NCI-H1092 (cell line): ENCODE measurements at regions not wholly inside any gene's neighbourhood (a gene's known extent, or its start where the extent isn't known, plus 50 kb on each side); places are given as distances from the start of the nearest gene placed in this dataset.
A peak's percentile ranks its signal among the peaks of the same experiment; 100 is the strongest.
"Not testable (repeated sequence)": the region's sequence is repeated elsewhere in the genome, so short reads cannot be mapped to it uniquely, and the experiment has no call there.

Source experiments
- DNase-seq: peaks from one replicate; lab custom pipeline; 2025; lab: John Stamatoyannopoulos, UW

- DNase-seq = not testable (repeated sequence)
Measured at GRCh38 chr21:9836547-9836946, 684.8 kb upstream of the TPTE start.

DNA sequence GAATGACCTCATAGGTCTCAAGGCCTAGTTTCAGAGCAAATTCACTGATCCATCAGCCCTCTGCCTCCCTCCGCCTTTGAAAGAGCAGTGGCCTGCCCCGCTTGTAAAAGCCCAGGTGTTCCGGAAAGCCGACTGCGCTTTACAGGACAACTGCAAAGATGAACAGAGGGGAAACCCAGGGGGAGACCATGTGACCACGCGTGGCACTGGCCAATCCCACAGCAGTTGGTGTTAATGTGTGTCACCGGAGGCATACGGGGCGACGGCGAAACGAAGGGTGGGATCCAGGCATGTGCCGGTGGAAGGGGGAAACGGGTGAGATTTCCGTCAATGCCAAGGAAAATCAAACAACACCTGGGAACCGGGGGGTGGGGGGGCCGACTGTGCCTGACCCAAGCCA lies 684.4 kb upstream of the TPTE start:
- not testable (repeated sequence) for DNase-seq

DNA sequence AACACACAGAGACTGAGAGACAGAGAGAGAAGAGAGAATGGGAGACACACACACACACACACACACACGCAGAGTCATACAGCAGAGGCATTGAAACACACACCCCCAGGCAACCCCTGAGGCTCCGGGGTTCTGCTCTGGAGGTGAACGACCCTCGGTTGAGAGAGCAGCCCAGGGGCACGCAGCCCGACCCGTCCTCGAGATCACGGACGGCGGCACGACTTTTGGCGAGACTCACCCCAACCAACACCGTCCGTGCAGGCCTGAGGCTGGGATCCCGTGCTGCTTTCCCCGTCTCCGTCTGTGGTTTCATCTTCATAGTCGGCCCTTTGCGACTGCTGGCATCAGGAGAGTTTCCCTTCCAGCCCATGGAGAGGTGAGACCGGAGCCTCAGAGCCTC lies 683.9 kb upstream of the TPTE start:
- not testable (repeated sequence) for DNase-seq

DNA sequence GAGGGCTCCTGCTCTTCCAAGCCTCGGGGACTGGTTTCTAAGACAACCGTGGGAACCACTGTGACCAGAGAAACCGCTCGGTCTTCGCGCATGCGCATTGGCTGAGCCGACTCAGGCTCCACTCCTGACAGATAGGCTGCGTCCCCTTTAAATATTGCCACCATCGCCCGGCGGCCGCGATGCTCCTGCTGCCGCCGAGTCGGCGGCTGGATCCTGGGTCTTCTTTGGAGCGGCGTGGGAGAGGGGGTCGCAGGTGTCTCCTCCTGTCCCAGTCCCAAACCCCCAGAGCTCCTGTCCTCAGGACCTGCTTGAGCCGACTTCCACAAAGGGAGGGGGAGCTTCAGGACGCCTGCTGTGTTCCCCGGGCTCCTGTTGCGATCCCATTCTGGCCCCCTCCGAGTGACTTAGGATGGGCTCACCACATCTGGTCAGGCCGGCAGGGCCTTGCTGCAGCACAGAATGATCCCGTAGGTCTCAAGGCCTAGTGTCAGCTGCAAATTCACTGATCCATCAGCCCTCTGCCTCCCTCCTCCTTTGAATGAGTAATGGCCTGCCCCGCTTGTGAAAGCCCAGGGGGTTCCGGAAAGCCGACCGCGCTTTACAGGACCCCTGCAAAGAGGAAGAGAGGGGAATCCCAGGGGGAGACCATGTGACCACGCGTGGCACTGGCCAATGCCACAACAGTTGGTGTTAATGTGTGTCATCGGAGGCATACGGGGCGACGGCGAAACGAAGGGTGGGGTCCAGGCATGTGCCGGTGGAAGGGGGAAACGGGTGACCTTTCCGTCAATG lies 683.2 kb upstream of the TPTE start:
- no peak for DNase-seq

- peak; percentile 12 for DNase-seq
Measured at GRCh38 chr21:9838738-9839642, 682.4 kb upstream of the TPTE start.

- DNase-seq = not testable (repeated sequence)
Measured at GRCh38 chr21:9844106-9844505, 677.3 kb upstream of the TPTE start.

- not testable (repeated sequence) for DNase-seq
Measured at GRCh38 chr21:9847511-9847910, 673.9 kb upstream of the TPTE start.

DNA sequence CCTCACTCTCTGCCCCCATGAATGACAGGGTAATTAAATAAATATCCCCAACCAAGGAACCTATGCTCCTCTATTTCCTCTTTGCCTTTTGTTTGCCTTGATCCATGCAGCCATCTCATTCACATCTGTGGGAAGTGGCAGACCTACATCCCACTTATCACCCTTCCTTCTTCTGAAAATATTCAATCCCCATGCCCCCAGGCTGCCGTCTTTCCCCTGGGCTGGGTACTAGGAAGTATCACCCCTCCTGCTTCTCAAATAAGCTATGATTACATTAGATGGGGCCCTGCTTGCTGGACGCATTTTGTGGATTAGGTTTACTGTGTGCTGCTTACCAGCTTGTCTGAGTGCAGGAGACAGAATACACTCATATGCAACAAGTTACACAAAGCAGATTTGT lies 670.2 kb upstream of the TPTE start:
- not testable (repeated sequence) for DNase-seq

- DNase-seq = not testable (repeated sequence)
Measured at GRCh38 chr21:9851695-9852094, 669.7 kb upstream of the TPTE start.

DNA sequence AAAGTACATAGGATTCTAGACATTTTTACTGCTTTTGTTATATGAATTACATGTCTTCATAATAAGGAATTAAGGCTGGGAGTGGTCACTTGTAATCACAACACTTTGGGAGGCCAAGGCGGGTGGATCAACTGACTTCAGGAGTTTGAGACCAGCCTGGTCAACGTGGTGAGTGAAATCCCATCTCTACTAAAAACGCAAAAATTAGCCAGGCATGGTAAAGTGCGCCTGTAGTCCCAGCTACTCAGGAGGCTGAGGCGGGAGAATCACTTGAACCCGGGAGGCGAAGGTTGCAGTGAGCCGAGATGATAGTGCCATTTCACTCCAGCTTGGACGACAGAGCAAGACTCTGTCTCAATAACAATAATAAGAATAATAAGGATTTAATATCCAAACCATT lies 663.8 kb upstream of the TPTE start:
- DNase-seq = not testable (repeated sequence)

- DNase-seq = not testable (repeated sequence)
Measured at GRCh38 chr21:9859865-9860264, 661.5 kb upstream of the TPTE start.

- DNase-seq = not testable (repeated sequence)
Measured at GRCh38 chr21:9862456-9862855, 658.9 kb upstream of the TPTE start.

DNA sequence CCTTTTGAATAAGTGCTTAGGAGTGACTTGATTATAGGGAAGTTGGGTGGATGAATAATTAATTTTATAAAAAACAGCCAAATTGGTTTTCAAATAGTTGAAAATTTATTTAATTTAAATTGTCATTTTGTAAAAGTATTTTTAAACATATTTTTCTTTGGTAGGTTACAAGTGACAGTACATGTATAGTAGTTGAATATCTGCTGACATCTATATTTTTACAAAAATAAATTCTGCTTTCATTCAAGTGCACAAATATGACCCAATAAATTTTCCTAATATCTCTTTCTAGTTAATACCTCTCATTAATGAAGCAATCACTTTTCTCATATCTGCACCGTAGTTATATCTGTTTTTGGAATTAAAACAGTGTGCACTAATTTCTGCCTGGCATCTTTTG lies 653.6 kb upstream of the TPTE start:
- not testable (repeated sequence) for DNase-seq

GRCh38 chr21:9873096-9873495 lies 648.3 kb upstream of the TPTE start:
- DNase-seq = not testable (repeated sequence)

- DNase-seq = not testable (repeated sequence)
Measured at GRCh38 chr21:9874136-9874535, 647.2 kb upstream of the TPTE start.

DNA sequence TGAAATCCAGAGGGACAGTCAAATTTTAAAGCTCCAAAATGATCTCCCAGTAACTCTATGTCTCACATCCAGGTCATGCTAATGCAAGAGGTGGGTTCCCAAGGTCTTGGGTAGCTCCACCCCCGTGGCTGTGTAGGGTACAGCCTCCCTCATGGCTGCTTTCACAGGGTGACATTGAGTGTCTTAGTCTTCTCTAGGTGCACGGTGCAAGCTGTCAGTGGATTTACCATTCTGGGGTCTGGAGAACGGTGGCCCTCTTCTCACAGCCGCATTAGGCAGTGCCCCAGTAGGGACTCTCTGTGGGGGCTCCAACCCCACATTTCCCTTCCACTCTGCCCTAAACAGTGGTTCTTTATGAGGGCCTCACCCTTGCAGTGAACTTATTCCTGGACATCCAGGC lies 640.0 kb upstream of the TPTE start:
- not testable (repeated sequence) for DNase-seq

- not testable (repeated sequence) for DNase-seq
Measured at GRCh38 chr21:9883047-9883446, 638.3 kb upstream of the TPTE start.

GRCh38 chr21:9883571-9884282 lies 637.7 kb upstream of the TPTE start:
- not testable (repeated sequence) for DNase-seq

DNA sequence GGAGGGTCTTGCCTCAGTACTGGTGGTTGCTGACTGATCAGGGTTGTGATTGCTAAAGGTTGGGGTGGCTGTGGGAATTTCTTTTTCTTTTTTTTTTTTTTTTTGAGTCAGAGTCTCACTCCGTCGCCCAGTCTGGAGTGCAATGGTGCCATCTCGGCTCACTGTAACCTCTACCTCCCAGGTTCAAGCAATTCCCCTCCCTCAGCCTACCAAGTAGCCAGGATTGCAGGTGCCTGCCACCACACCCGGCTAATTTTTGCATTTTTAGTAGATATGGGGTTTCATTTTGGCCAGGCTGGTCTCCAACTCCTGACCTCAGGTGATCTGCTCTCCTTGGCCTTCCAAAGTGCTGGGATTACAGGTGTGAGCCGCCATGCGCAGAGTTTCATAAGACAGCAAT lies 632.9 kb upstream of the TPTE start:
- not testable (repeated sequence) for DNase-seq

DNA sequence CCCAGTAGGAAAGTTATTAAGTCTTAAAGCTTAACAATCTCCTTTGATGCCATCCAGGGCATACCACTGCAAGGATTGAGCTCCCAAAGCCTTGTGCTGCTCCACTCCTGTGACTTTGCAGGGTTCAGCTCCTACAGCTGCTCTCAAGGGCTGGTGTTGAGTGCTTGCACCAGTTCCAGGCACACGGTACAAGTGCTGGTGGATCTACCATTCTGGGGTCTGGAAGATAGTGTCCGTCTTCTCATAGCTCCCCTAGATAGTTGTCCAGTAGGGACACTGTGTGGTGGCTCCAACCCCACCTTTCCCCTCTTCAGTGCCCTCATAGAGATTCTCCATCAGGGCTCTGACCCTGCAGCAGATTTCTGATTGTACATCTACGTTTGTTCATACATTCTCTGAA lies 617.8 kb upstream of the TPTE start:
- not testable (repeated sequence) for DNase-seq

DNA sequence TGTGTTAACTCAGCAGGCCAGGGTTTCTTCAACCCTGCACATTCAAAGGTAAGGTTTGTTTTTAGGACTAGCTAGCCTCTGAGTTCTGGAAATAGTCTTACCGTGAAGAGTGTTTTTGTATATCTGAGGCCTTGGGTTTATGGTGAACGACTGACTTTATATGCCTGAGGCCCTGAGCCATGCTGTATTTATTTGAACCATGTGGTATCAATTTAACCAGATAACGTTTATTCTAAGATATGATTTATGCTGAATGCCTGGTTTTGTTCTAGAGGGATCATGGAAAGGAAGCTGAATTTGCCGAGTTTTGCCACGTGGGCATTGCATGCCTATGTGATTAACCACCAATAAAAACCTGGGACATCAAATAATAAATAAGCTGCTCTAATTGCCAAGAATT lies 607.2 kb upstream of the TPTE start:
- not testable (repeated sequence) for DNase-seq

DNA sequence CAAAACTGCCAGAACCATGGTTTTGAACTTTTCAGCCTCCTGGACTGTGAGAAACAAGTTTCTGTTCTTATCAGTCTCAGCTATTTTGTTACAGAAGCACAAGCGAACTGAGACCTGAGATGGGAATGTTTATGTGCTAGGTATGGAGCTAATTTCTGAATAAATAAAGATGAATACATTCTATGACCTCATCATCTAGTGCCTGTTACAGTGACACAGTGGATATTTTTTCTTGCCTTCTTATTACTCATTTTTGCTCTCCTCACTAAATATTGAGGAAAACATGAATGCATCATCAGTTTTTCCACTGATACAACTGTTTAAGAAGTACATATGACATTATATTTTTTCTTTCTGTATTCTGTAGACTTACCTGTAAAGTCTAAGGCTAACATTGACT lies 601.9 kb upstream of the TPTE start:
- not testable (repeated sequence) for DNase-seq
